GM03348 (cell line): ENCODE measurements at regions not wholly inside any gene's neighbourhood (a gene's known extent, or its start where the extent isn't known, plus 50 kb on each side); places are given as distances from the start of the nearest gene placed in this dataset.
A peak's percentile ranks its signal among the peaks of the same experiment; 100 is the strongest.
"Not testable (repeated sequence)": the region's sequence is repeated elsewhere in the genome, so short reads cannot be mapped to it uniquely, and the experiment has no call there.

ENCODE experiments used
- DNase-seq: peaks from one replicate; pipeline ENCODE4 v3.0.0; 2012; ENCODE audit warnings: low spot score

- no peak for DNase-seq
Observed at GRCh38 chr10:33498391-33498891, 164.0 kb upstream of the NRP1 start.

GRCh38 chr10:33497338-33497737 lies 162.9 kb upstream of the NRP1 start:
- DNase-seq, result no peak

GRCh38 chr10:33496096-33496495 lies 161.6 kb upstream of the NRP1 start:
- DNase-seq, result no peak

DNA sequence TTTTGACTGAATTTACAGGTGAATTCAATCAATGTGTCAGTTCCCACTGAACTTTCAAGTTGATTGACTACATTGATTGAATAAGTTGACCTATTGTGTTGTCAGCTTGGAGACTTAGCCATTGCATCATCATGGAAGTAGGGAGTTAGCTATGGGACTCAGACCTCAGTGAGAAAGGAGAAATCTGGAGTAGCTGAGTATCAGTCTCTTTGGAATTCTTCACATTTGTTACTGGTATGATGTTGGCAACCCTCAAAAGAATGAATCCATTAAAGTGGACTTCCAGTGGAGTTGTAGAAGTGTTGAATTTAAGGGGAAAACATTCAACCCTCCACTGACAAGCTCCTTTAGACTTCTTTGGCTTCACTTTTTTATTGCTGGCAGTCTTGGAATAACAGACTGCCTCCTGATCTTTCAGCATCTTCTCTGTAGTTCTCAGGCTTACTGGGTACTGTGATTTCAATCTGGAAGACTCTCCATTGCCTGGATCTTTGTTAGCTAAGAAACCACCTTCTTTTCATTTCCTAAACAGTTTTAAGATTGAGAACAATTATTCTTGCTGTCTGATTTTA lies 160.3 kb upstream of the NRP1 start:
- DNase-seq, result no peak

GRCh38 chr10:33493978-33494377 lies 159.5 kb upstream of the NRP1 start:
- DNase-seq, result no peak

DNA sequence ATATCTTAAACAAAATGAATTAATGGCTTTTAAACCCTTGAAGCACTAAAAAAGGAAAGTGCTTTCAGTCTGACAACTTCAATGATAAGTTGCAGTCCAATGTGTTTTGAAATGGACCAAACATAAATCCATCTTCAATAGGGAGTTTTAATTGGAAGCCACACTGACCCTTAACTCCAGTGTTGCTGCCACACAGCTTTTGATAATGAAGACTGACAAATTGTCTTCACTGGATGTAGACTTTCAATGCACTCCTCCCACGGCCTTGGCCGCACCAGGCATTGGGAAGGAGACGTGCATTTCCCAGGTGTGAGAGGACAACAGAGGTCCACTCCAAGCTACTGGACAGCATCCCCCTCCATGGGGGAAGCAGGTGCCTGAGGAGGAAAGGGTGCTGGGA lies 159.0 kb upstream of the NRP1 start:
- no peak for DNase-seq

DNA sequence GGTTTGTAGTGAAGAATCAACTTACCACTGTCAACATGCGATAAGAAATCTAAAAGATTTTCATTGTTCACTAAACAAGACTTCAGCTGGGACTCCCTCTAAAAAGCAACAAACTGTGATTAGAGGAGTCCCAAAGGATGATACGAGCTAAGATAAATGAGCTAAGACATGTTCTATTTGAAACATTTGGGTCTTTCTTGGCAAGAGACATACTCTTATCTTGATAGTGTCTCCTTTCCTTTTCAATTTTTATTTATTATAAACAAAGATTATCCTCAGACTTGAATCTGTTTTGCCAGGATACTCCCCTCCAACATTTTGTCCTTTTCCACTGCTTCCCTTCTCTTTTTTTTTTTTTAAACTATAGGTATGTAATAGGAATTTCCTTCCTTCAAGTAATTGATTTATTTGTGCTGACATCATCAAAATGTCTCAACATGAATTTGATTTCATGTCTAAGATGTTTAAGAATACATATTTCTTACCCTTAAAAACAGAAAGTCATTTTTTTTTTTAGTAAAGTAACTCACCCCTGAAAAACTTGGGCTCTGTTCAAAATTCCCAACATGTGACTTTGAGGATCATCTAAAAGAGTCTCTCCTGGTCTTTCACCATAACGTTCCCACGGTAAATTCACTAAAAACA lies 158.4 kb upstream of the NRP1 start:
- DNase-seq, result no peak

DNA sequence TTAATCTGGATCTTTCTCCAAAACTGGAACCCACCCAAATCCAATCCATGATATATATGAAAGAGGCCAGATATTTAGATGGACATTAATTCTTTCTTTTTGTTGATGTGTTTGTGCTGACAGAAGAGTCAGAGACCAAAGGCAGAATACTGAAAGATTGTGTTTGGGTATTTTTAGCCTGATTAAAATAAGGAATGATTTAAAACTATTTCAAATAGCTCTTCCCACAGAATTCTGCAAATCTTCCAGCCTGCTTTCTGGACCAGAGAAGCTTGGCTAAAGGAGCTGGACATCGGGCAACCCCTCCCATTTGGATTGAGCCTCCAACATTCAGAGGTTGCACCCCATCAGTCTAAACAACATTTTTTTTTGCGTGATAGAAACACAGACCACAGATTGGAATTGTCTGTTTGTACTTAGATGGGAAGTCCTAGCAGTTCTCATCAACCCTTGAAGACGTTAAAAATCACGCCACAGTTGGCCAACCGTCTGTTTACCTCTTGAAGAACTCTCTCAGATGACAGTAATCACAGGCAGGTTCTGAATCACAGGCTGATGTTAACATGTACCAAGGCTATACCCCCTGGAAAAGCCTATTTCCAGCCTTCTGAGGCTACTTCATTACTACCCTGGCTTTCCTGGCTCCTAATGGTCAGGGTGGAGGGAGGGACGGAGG lies 155.2 kb upstream of the NRP1 start:
- DNase-seq, result no peak

DNA sequence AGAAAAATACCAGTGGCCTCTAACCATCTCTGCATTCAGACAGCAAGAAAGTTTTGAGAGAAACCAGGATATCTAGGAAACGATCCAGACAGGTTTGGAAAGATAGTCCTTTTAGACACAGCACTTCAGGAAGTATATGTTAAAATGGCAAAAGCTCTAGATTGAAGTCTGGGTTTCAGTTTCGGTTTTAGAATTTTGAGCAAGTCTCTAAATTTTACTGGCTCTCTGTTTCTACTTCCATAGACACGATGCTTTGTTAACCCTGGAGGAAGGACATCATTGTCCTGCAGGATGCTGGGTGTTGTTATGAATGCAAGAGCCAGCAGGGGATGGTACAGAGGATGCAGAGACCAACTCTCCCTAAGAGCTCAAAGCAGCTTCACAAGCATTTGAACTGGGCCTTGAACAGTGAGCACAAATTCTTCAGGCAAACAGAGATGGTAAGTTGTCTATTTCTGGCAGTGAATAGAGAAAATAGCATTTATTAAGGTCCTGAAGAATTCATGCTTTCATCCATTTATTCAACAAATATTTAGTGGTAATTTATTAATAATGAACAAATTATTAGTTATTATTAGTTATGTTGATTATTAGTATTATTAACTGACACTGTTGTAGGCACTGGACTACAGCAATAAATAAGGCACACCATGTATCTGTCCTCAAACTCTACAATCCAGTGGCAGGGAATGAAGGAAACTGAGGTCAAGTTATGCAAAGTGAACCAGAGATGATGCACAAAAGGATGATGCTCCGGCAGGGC lies 152.7 kb upstream of the NRP1 start:
- DNase-seq, result peak; percentile 14

- no peak for DNase-seq
Observed at GRCh38 chr10:33485276-33485675, 150.8 kb upstream of the NRP1 start.

GRCh38 chr10:33484787-33485186 lies 150.3 kb upstream of the NRP1 start:
- DNase-seq, result peak; percentile 53

- DNase-seq, result no peak
Observed at GRCh38 chr10:33483816-33484190, 149.3 kb upstream of the NRP1 start.

DNA sequence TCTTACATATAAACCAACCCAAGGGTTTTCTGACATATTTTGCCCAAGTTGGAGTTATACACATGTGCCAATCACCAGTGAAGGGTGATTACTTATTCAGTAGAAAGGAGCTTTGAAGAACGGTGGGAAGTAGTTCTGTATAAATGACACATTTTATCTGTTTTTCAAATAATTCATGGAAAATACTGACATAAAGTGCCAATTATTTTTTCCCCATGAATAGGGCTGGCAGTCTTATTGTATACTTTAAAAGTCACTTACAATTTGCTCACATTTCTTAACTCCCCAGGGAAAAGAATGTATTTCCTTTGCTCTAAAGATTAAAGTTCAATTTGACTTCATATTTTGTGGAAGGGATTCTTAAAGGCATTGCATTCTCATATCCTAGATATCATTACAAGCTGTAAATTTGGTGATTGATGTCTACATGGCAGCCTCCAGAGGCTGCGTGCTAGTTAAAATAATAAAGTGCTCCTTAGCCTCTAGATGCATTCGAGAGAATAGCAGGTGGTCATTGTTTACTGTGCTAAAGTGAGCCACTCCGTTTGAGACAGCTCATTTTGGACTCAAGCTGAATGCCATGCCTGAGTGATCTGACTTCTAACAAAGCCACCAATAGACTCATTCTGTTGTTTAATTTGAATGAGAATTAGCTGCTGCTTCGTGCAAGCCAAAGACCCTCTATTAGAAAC lies 148.8 kb upstream of the NRP1 start:
- DNase-seq, result no peak

DNA sequence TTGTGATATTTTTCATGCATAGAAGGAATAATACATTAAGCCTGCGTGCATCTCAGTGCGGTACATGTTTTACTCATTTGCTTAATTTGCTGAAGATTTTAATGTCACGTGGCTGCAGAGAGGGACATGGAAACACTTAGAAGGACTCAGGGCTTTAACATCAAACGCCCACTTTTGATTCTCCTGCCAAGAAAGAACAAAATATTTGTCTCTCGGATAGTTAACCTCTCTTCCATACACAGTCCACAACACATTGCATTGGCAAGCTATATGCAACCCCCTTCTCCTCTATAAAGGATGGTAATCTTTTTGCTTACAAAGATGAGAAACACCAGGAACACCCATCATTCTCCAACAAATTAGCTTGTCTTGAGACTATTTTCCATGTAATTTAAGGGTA lies 148.0 kb upstream of the NRP1 start:
- DNase-seq, result no peak

- DNase-seq, result no peak
Observed at GRCh38 chr10:33481184-33481583, 146.7 kb upstream of the NRP1 start.

DNA sequence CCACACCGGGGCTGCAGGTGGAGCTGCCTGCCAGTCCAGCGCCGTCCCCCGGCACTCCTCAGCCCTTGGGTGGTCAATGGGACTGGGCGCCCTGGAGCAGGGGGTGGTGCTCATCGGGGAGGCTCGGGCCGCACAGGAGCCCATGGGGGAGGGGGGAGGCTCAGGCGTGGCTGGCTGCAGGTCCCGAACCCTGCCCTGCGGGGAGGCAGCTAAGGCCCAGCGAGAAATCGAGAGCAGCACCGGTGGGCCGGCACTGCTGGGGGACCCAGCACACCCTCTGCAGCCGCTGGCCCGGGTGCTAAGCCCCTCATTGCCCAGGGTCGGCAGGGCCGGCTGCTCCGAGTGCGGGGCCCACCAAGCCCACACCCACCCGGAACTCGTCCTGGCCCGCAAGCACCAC lies 145.9 kb upstream of the NRP1 start:
- not testable (repeated sequence) for DNase-seq

DNA sequence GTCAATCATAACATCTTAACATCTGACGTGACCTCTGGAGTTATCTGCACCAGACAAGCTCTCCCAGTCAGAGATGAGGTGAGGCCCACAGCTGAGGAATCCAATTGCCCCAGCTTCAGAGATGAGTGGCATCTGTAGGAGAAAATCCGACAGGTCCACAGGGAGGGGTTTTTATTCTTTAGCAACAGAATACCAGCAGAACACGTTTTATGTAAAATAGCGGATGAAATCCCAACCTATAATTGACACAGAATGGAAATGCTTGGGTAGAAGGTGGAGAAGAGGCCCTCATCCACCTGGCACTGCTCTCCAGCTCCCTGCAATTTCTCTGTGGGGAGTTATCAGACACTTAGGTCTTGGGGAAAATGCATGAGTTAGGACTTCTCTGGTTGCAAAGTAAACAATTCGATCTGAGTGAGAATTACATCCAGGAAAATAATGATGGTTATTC lies 144.2 kb upstream of the NRP1 start:
- DNase-seq, result no peak

GRCh38 chr10:33478089-33478674 lies 143.7 kb upstream of the NRP1 start:
- DNase-seq, result no peak

DNA sequence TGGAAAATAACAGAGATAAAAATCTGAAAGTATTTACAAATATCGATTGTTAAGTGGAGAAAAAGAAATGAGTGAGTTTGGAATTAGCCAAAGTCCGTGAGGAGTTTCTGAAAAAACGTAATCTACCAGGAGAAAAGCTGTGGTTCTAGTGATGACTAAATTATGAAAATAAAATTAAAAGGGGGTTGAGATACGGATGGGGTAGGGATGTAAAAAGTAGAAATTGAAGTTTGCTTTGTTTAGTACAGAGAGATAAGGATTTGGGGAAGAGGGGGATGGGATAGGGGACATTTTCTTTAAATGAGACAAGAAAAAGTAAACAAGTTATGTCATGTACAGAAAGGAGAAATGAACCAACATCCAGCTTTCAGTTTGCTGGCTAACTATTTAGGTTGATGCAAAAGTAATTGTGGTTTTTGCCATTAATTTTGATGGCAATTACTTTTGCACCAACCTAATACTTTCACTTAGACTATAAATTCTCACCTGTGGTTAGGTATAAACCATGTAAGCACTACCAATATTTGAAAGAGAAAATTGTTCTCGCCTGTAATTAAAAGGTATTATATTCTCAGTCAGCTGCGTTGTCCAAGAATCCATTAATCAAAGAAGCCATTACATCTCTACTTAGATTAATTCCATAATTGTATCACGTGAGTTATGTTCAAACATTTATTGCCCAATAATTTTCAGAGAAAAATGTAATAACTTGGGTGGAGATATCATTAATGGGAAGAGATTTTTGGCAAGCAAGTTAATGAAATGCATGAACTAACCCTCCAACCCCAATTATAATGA lies 143.0 kb upstream of the NRP1 start:
- DNase-seq, result no peak

GRCh38 chr10:33476757-33477273 lies 142.3 kb upstream of the NRP1 start:
- DNase-seq, result no peak

DNA sequence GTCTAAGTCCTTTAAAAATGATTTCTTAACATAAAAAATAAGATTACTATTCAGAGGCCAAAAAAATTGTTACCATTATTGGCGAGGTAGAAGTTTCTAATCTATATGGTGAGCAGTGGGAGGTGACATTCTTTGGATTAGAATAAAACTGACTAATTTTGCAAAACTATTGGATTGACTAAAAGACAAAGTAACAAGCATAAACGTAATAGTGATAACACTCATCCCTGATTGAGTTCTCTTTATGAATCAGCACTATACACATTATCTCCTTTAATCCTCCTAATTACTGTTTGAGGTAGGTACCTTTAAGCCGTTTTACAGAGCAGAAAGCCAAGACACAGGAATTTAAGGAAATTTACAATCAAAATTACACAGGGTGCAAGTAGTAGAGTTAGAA lies 139.2 kb upstream of the NRP1 start:
- no peak for DNase-seq
